ENCODE measurements at regions not wholly inside any gene's neighbourhood (a gene's known extent, or its start where the extent isn't known, plus 50 kb on each side); places are given as distances from the start of the nearest gene placed in this dataset.
A peak's percentile ranks its signal among the peaks of the same experiment; 100 is the strongest.

GRCh38 chr2:187058198-187058597 is 209.2 kb upstream of the ZSWIM2 start:
- no peak overlapping the region for H3K4me3 ChIP-seq
- no peaks in the 10 kb centered on the region for H3K27me3 ChIP-seq (ENCODE audit: insufficient read depth in 3 of 3, low read length in 2 of 3)
- H3K4me1 ChIP-seq, result no peaks in the 10 kb centered on the region
- DNase-seq (no peak), ATAC-seq (no peak)
- H3K36me3 ChIP-seq (ENCODE audit: insufficient read depth in 1 of 2, low read depth in 1 of 2), result no peaks in the 10 kb centered on the region
- intact Hi-C loops (cut with DNase I), result no loop called here
- TF ChIP-seq CTCF (IDR thresholded peaks at IDR 0.05), result no peak
- no peaks in the 10 kb centered on the region for H3K9me3 ChIP-seq
- no peak overlapping the region for H3K27ac ChIP-seq

GRCh38 chr2:187057466-187057865 is 208.5 kb upstream of the ZSWIM2 start:
- no peaks in the 10 kb centered on the region for H3K27me3 ChIP-seq (ENCODE audit: insufficient read depth in 3 of 3, low read length in 2 of 3)

GRCh38 chr2:187056416-187057334 is 207.7 kb upstream of the ZSWIM2 start:
- no peak for TF ChIP-seq CTCF (IDR thresholded peaks at IDR 0.05)
- ATAC-seq (no peak), DNase-seq (no peak)
- Histone ChIP-seq H3K9me3 (no peaks in the 10 kb centered on the region), H3K36me3 (ENCODE audit: insufficient read depth in 1 of 2, low read depth in 1 of 2) (no peaks in the 10 kb centered on the region), H3K4me1 (no peaks in the 10 kb centered on the region), H3K27ac (no peak overlapping the region), H3K4me3 (no peak overlapping the region), H3K27me3 (ENCODE audit: insufficient read depth in 3 of 3, low read length in 2 of 3) (no peaks in the 10 kb centered on the region)
- intact Hi-C loops (cut with DNase I), result no loop called here
- 91 to 94% (median 94%) methylated on average over 4 of the region's 4 CpGs for WGBS, 3 donors

More at GRCh38 chr2:187057466-187057865, 208.5 kb upstream of the ZSWIM2 start:
- intact Hi-C loops (cut with DNase I), result no loop called here
- H3K9me3 ChIP-seq, result no peaks in the 10 kb centered on the region
- H3K4me1 ChIP-seq, result no peaks in the 10 kb centered on the region
- no peak overlapping the region for H3K4me3 ChIP-seq
- no peaks in the 10 kb centered on the region for H3K36me3 ChIP-seq (ENCODE audit: insufficient read depth in 1 of 2, low read depth in 1 of 2)
- no peak for TF ChIP-seq CTCF (IDR thresholded peaks at IDR 0.05)
- WGBS, 3 donors, result 73 to 81% (median 79%) methylated on average over 1 of the region's 1 CpG
- DNase-seq (no peak), ATAC-seq (no peak)
- no peak overlapping the region for H3K27ac ChIP-seq

- Histone ChIP-seq H3K4me1 (no peaks in the 10 kb centered on the region), H3K4me3 (no peak overlapping the region), H3K27me3 (ENCODE audit: insufficient read depth in 3 of 3, low read length in 2 of 3) (no peaks in the 10 kb centered on the region), H3K9me3 (no peaks in the 10 kb centered on the region), H3K27ac (no peak overlapping the region), H3K36me3 (ENCODE audit: insufficient read depth in 1 of 2, low read depth in 1 of 2) (no peaks in the 10 kb centered on the region)
- ATAC-seq, result no peak
- intact Hi-C loops (cut with DNase I), result no loop called here
- no peak for TF ChIP-seq CTCF (IDR thresholded peaks at IDR 0.05)
- 14 to 29% (median 17%) methylated on average over 1 of the region's 1 CpG for WGBS, 3 donors
- DNase-seq, result peak; percentile 15 to 45
Measured at GRCh38 chr2:187055463-187055862, 206.5 kb upstream of the ZSWIM2 start.

All from psoas muscle (tissue), 7 donors.